ENCODE measurements at regions not wholly inside any gene's neighbourhood (a gene's known extent, or its start where the extent isn't known, plus 50 kb on each side); places are given as distances from the start of the nearest gene placed in this dataset.

GRCh38 chr10:21292763-21293517 lies 232.5 kb downstream of the SKIDA1 start:
- H3K9me3 ChIP-seq, result no peaks in the 10 kb centered on the region
- no peaks in the 10 kb centered on the region for H3K36me3 ChIP-seq
- no peaks in the 10 kb centered on the region for H3K27me3 ChIP-seq (ENCODE audit: low read depth)
- H3K4me3 ChIP-seq, result no peak overlapping the region
- H3K27ac ChIP-seq, result no peak overlapping the region
- ATAC-seq (peak; percentile 90 to 94), DNase-seq (peak; percentile 52)
- intact Hi-C loops (cut with DNase I), result no loop called here
- TF ChIP-seq, protein P1, sequence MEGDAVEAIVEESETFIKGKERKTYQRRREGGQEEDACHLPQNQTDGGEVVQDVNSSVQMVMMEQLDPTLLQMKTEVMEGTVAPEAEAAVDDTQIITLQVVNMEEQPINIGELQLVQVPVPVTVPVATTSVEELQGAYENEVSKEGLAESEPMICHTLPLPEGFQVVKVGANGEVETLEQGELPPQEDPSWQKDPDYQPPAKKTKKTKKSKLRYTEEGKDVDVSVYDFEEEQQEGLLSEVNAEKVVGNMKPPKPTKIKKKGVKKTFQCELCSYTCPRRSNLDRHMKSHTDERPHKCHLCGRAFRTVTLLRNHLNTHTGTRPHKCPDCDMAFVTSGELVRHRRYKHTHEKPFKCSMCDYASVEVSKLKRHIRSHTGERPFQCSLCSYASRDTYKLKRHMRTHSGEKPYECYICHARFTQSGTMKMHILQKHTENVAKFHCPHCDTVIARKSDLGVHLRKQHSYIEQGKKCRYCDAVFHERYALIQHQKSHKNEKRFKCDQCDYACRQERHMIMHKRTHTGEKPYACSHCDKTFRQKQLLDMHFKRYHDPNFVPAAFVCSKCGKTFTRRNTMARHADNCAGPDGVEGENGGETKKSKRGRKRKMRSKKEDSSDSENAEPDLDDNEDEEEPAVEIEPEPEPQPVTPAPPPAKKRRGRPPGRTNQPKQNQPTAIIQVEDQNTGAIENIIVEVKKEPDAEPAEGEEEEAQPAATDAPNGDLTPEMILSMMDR (IDR thresholded peaks at IDR 0.05), result no peak
- H3K4me1 ChIP-seq, result peaks cover 22% of the 10 kb centered on the region

- DNase-seq (no peak), ATAC-seq (no peak)
- TF ChIP-seq, protein P1 (IDR thresholded peaks at IDR 0.05), result no peak
- intact Hi-C loops (cut with DNase I), result no loop called here
- no peaks in the 10 kb centered on the region for H3K9me3 ChIP-seq
- H3K27ac ChIP-seq, result no peak overlapping the region
- peaks cover 22% of the 10 kb centered on the region for H3K4me1 ChIP-seq
- H3K36me3 ChIP-seq, result no peaks in the 10 kb centered on the region
- H3K27me3 ChIP-seq (ENCODE audit: low read depth), result no peaks in the 10 kb centered on the region
- no peak overlapping the region for H3K4me3 ChIP-seq
Measured at GRCh38 chr10:21290499-21291160, 234.9 kb downstream of the SKIDA1 start.

GRCh38 chr10:21289961-21290360 lies 235.5 kb downstream of the SKIDA1 start:
- no peaks in the 10 kb centered on the region for H3K27me3 ChIP-seq (ENCODE audit: low read depth)
- H3K36me3 ChIP-seq, result no peaks in the 10 kb centered on the region
- ATAC-seq (no peak), DNase-seq (no peak)
- H3K4me3 ChIP-seq, result no peak overlapping the region
- H3K9me3 ChIP-seq, result no peaks in the 10 kb centered on the region
- H3K4me1 ChIP-seq, result peaks cover 22% of the 10 kb centered on the region
- intact Hi-C loops (cut with DNase I), result no loop called here
- TF ChIP-seq, protein P1 (IDR thresholded peaks at IDR 0.05), result no peak
- no peak overlapping the region for H3K27ac ChIP-seq

DNA sequence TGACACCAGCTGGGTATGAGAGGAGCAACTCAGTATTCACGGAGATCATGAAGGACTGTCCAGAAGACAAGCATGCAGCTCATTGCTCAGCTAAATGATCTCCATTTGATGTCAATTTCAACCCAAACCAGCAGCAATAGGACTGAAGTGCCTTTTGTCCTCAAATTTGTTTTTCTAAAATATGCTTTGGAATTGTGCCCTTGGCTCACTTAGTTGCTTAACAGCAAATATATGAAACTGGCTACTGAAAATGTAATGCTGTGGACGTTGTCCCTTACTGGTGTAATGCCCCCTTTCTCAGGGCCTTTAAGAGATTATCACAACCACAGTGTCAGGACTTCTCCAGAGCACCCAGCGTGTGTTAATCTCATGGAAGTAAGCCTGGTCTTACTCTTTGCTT lies 236.2 kb downstream of the SKIDA1 start:
- H3K4me1 ChIP-seq, result peaks cover 22% of the 10 kb centered on the region
- H3K27me3 ChIP-seq (ENCODE audit: low read depth), result no peaks in the 10 kb centered on the region
- DNase-seq (no peak), ATAC-seq (no peak)
- no peaks in the 10 kb centered on the region for H3K9me3 ChIP-seq
- intact Hi-C loops (cut with DNase I), result no loop called here
- TF ChIP-seq, protein P1 (IDR thresholded peaks at IDR 0.05), result no peak
- no peak overlapping the region for H3K4me3 ChIP-seq
- no peaks in the 10 kb centered on the region for H3K36me3 ChIP-seq
- H3K27ac ChIP-seq, result no peak overlapping the region

DNA sequence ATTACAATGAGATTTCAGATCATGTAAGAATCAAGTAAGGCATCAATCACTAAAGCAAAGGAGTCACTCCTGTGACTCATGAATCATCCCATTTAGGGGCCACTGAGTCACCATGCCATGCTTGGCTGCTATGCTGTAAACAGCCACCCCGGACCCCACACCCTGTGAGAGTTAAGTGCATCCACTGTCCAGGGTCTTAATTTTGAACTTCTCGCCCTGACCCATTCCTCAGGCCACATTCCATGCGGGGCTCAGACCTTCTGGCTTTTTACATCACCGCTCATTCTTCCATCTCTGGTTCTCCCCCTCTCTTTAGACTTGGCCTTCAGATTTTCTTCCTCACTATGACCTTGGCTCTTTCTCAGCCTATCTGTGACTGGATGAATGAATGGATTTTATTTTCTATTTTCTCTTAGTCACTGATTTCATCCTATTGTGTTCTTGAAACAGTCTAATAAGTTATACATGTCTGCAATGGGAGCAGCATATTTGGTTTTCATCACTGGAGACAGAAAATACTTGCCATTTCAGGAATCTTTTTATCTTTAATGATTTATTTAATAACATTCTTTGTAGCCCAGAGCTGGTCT lies 239.6 kb downstream of the SKIDA1 start:
- H3K36me3 ChIP-seq, result no peaks in the 10 kb centered on the region
- no peaks in the 10 kb centered on the region for H3K27me3 ChIP-seq (ENCODE audit: low read depth)
- TF ChIP-seq, protein P1 (IDR thresholded peaks at IDR 0.05), result no peak
- no peaks in the 10 kb centered on the region for H3K9me3 ChIP-seq
- DNase-seq (no peak), ATAC-seq (no peak)
- no peak overlapping the region for H3K4me3 ChIP-seq
- no peaks in the 10 kb centered on the region for H3K4me1 ChIP-seq
- intact Hi-C loops (cut with DNase I), result no loop called here
- H3K27ac ChIP-seq, result no peak overlapping the region

Measured in lower lobe of right lung (tissue), 2 donors.